ENCODE measurements at regions not wholly inside any gene's neighbourhood (a gene's known extent, or its start where the extent isn't known, plus 50 kb on each side); places are given as distances from the start of the nearest gene placed in this dataset.

DNA sequence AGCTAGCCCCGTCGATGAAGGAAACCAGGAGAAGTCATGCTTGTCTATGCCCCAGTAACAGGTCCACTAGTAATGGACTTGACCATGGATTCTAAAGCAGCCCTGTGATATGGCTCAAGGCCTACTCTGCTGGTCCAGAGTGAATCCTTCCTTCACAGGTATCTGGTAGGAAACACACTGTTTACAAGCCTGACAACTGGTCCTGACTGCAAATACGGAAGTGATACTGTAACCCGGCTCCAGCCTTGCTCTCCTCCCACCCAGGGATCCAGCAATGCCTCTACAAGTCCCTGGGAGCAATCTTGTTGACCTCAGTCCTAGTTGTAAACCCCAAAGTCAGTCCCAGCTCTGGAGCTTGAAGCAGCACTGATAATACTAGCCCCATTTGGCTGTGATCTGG, 239.2 kb upstream of the GRID2 start:
- TF ChIP-seq, protein P1, sequence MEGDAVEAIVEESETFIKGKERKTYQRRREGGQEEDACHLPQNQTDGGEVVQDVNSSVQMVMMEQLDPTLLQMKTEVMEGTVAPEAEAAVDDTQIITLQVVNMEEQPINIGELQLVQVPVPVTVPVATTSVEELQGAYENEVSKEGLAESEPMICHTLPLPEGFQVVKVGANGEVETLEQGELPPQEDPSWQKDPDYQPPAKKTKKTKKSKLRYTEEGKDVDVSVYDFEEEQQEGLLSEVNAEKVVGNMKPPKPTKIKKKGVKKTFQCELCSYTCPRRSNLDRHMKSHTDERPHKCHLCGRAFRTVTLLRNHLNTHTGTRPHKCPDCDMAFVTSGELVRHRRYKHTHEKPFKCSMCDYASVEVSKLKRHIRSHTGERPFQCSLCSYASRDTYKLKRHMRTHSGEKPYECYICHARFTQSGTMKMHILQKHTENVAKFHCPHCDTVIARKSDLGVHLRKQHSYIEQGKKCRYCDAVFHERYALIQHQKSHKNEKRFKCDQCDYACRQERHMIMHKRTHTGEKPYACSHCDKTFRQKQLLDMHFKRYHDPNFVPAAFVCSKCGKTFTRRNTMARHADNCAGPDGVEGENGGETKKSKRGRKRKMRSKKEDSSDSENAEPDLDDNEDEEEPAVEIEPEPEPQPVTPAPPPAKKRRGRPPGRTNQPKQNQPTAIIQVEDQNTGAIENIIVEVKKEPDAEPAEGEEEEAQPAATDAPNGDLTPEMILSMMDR (IDR thresholded peaks at IDR 0.05): no peak
- no peak for TF ChIP-seq POLR2A (IDR thresholded peaks at IDR 0.05)
